K562 (cell line): ENCODE measurements at regions not wholly inside any gene's neighbourhood (a gene's known extent, or its start where the extent isn't known, plus 50 kb on each side); places are given as distances from the start of the nearest gene placed in this dataset.

Source experiments
- ATAC-seq: fragments of 200-7000 bp; cut with Tn5 transposase; 3 replicates; pipeline ENCODE4 v1.9.1; 2020; ENCODE audit warnings: moderate library complexity
- BruUV-seq: library from RNA; stranded (reverse); fragments of 400-500 nt; replicated peaks from 2 replicates; lab custom pipeline; 2021; lab: Mats Ljungman, UMichigan
- CTCF ChIA-PET: fragments of 300-600 bp; formaldehyde crosslinking; extraction: SDS; loops from one replicate; lab custom pipeline; 2021; ENCODE audit warnings: low intra/inter-chr PET ratio; lab: Yijun Ruan, JAX
- POLR2A ChIA-PET: fragments of 300-600, 350-650 bp; sonication (Branson Sonifier 250); formaldehyde crosslinking; extraction: SDS; loops from one replicate; lab custom pipeline; 2021; ENCODE audit warnings: antibody characterized with exemption, inconsistent platforms; lab: Yijun Ruan, JAX
- DNase-seq, 4 experiments: peaks; one replicate each; pipeline versions ENCODE4 v3.0.0 to v3.0.0-alpha.2; 2011 to 2018; ENCODE audit warnings: low spot score in 3 of 4, mixed read lengths in 3 of 4; ENCODE audit errors: extremely low read depth in 1 of 4
- FAIRE-seq: peaks from 2 replicates; lab custom pipeline; 2011; peaks lifted over from hg19 to GRCh38; lab: Jason Lieb, UNC
- H2AFZ ChIP-seq: 2 replicates; pipeline ENCODE4 v1.6.0; 2011; ENCODE audit warnings: low read depth, low read length, control low read depth, inconsistent platforms
- H3K27ac ChIP-seq: fragments of 200-600 bp; 3 replicates; pipeline ENCODE4 v1.8.0; 2011; ENCODE audit warnings: low read depth, mild to moderate bottlenecking, control low read depth, inconsistent platforms, low read length, moderate library complexity, mixed read lengths; ENCODE audit errors: extremely low read depth
- H3K27me3 ChIP-seq, 2 experiments: fragments of 300-600 bp in 1 of 2; 2 replicates in 1 of 2; 3 replicates in 1 of 2; pipeline versions ENCODE4 v1.6.0 to v1.8.0; 2011; ENCODE audit warnings: inconsistent platforms in 2 of 2, low read length in 2 of 2, mild to moderate bottlenecking in 1 of 2, mixed read lengths in 1 of 2, moderate library complexity in 1 of 2; ENCODE audit not compliant: control insufficient read depth in 2 of 2, insufficient read depth in 2 of 2
- H3K36me3 ChIP-seq: fragments of 300-600 bp; 3 replicates; pipeline ENCODE4 v1.8.0; 2011; ENCODE audit warnings: mild to moderate bottlenecking, low read length, inconsistent platforms; ENCODE audit not compliant: control insufficient read depth, insufficient read depth
- H3K4me1 ChIP-seq, 2 experiments: fragments of 200-600 bp in 1 of 2; replicated peaks in 1 of 2; 2 replicates in 1 of 2; 3 replicates in 1 of 2; pipeline versions ENCODE4 v1.5.1 to v1.8.0; 2011; ENCODE audit warnings: inconsistent platforms in 2 of 2, low read length in 2 of 2, mild to moderate bottlenecking in 1 of 2, mixed read lengths in 1 of 2, moderate library complexity in 1 of 2; ENCODE audit not compliant: control insufficient read depth in 2 of 2, insufficient read depth in 2 of 2
- H3K4me2 ChIP-seq: 2 replicates; pipeline ENCODE4 v1.6.1; 2011; ENCODE audit warnings: low read length, control low read depth, inconsistent platforms, mixed read lengths; ENCODE audit not compliant: insufficient read depth
- H3K4me3 ChIP-seq: fragments of 200-600 bp; sonication (generic), shearing (Covaris generic); 2 replicates; pipeline ENCODE4 v1.5.1; 2016; ENCODE audit warnings: control low read depth, inconsistent platforms
- H3K79me2 ChIP-seq: fragments of 200-600 bp; 3 replicates; pipeline ENCODE4 v1.8.0; 2011; ENCODE audit warnings: low read length, inconsistent platforms; ENCODE audit not compliant: control insufficient read depth, insufficient read depth
- H3K9ac ChIP-seq, 2 experiments: 2 replicates each; pipeline versions ENCODE4 v1.6.0 to v1.6.1; 2011; ENCODE audit warnings: low read depth in 2 of 2, low read length in 2 of 2, control low read depth in 1 of 2, inconsistent platforms in 1 of 2, mild to moderate bottlenecking in 1 of 2, mixed read lengths in 1 of 2; ENCODE audit not compliant: insufficient read depth in 1 of 2
- H3K9me1 ChIP-seq: one replicate; pipeline ENCODE4 v1.6.0; 2011; ENCODE audit warnings: inconsistent platforms, mild to moderate bottlenecking, low read length, moderate library complexity; ENCODE audit not compliant: control insufficient read depth, insufficient read depth
- H3K9me3 ChIP-seq: replicated peaks from 2 replicates; pipeline ENCODE4 v1.5.1; 2011; ENCODE audit warnings: low read depth, low read length, inconsistent platforms; ENCODE audit not compliant: control insufficient read depth, insufficient read depth
- H4K20me1 ChIP-seq: replicated peaks from 2 replicates; pipeline ENCODE4 v1.6.1; 2011; ENCODE audit warnings: low read length, inconsistent platforms, mixed read lengths; ENCODE audit not compliant: control insufficient read depth, insufficient read depth
- TFE3 ChIP-seq: fragments of 450-650 bp; formaldehyde crosslinking; IDR thresholded peaks from 2 replicates; pipeline ENCODE4 v1.4.0; 2020; ENCODE audit warnings: mild to moderate bottlenecking, mixed read lengths
- ZBTB5 ChIP-seq: fragments of 450-650 bp; IDR thresholded peaks from 2 replicates; pipeline ENCODE4 v1.6.1; 2017; ENCODE audit warnings: antibody characterized with exemption
- ZBTB8A ChIP-seq: fragments of 450-650 bp; IDR thresholded peaks from 2 replicates; pipeline ENCODE4 v1.6.1; 2018; ENCODE audit warnings: mild to moderate bottlenecking, moderate library complexity; ENCODE audit not compliant: partially characterized antibody
- ZNF444 ChIP-seq: fragments of 250-450 bp; sonication (Bioruptor Pico); IDR thresholded peaks from 2 replicates; pipeline ENCODE4 v1.4.0; 2020; ENCODE audit warnings: mild to moderate bottlenecking, moderate library complexity
- WGBS: fragments of 100-300 bp; shearing (Covaris generic); methylation state at CpG from one replicate; pipeline ENCODE4 v1.1.6; 2016; ENCODE audit warnings: low coverage, mixed read lengths; ENCODE audit not compliant: insufficient coverage; ENCODE audit errors: missing lambda C conversion rate; 5-methylcytosine and 5-hydroxymethylcytosine counted together
- in situ Hi-C: fragments of 300-500 bp; cut with MboI; formaldehyde crosslinking; loops from 4 replicates; pipeline ENCODE4 v1.15.0; 2018; ENCODE audit warnings: inconsistent platforms, mixed read lengths
- intact Hi-C: fragments of 100-400 bp; cut with micrococcal nuclease; formaldehyde crosslinking; loops from 2 replicates; pipeline ENCODE4 v1.14.2; 2022
- TF ChIP-seq, protein P1 (sequence below), 2 experiments: fragments of 450-650 bp; conservative IDR thresholded peaks; 2 replicates each; pipeline ENCODE4 v1.6.1; 2017; ENCODE audit warnings: mild to moderate bottlenecking in 2 of 2, moderate library complexity in 2 of 2
- TF ChIP-seq, protein P2 (sequence below): fragments of 450-650 bp; IDR thresholded peaks from 2 replicates; pipeline ENCODE4 v1.6.1; 2016; ENCODE audit warnings: antibody characterized with exemption

- no peak for TF ChIP-seq ZBTB5
Measured at GRCh38 chr2:56580242-56580641, 396.5 kb downstream of the CCDC85A start (continued).

DNA sequence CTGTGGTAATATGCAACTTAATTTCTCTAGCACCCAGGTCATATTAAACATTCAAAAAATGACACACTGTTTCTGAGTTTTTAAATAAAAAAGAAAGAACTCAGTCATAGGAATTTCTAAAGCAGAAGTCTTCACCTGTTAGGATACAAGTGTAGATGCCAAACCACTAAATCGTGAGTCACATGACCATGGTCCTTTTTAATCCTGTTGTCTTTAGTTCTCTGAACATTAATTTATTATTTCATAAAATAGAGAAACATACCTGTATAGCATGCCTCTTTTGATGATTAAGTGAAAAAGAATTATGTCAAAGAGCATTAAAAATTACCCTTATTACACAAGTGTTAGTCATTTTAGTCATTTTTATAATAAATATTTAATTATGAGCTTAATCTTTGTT, 398.8 kb downstream of the CCDC85A start:
- Histone ChIP-seq H3K79me2 (no peaks in the 10 kb centered on the region), H3K4me1 (no peaks in the 10 kb centered on the region), H3K36me3 (no peaks in the 10 kb centered on the region), H3K9ac (no peak overlapping the region), H4K20me1 (no peaks in the 10 kb centered on the region), H3K27ac (no peak overlapping the region), H3K4me2 (no peak overlapping the region), H2AFZ (no peak overlapping the region), H3K9me3 (no peaks in the 10 kb centered on the region), H3K27me3 (no peaks in the 10 kb centered on the region), H3K9me1 (no peaks in the 10 kb centered on the region), H3K4me3 (no peak overlapping the region)
- ATAC-seq (no peak), DNase-seq (no peak), FAIRE-seq (no peak)
- 6% methylated on average over 1 of the region's 1 CpG for WGBS
- no TSS peak for BruUV-seq
- intact Hi-C loops (no loop called here), in situ Hi-C loops (no loop called here)
- ChIA-PET POLR2A (no interaction called here), CTCF (no interaction called here)
- peak; percentile 60 for TF ChIP-seq TFE3 (CRISPR knock-in tag)
- TF ChIP-seq ZBTB8A, result no peak
- TF ChIP-seq, protein P1, sequence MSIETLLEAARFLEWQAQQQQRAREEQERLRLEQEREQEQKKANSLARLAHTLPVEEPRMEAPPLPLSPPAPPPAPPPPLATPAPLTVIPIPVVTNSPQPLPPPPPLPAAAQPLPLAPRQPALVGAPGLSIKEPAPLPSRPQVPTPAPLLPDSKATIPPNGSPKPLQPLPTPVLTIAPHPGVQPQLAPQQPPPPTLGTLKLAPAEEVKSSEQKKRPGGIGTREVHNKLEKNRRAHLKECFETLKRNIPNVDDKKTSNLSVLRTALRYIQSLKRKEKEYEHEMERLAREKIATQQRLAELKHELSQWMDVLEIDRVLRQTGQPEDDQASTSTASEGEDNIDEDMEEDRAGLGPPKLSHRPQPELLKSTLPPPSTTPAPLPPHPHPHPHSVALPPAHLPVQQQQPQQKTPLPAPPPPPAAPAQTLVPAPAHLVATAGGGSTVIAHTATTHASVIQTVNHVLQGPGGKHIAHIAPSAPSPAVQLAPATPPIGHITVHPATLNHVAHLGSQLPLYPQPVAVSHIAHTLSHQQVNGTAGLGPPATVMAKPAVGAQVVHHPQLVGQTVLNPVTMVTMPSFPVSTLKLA (conservative IDR thresholded peaks at IDR 0.05), result no peak
- TF ChIP-seq ZNF444 (CRISPR knock-in tag), result no peak
- TF ChIP-seq, protein P2, sequence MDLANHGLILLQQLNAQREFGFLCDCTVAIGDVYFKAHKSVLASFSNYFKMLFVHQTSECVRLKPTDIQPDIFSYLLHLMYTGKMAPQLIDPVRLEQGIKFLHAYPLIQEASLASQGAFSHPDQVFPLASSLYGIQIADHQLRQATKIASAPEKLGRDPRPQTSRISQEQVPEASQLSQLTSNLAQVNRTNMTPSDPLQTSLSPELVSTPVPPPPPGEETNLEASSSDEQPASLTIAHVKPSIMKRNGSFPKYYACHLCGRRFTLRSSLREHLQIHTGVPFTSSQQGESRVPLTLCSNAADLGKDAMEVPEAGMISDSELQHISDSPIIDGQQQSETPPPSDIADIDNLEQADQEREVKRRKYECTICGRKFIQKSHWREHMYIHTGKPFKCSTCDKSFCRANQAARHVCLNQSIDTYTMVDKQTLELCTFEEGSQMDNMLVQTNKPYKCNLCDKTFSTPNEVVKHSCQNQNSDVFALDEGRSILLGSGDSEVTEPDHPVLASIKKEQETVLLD, result no peak
